ENCODE measurements at regions not wholly inside any gene's neighbourhood (a gene's known extent, or its start where the extent isn't known, plus 50 kb on each side); places are given as distances from the start of the nearest gene placed in this dataset.

DNA sequence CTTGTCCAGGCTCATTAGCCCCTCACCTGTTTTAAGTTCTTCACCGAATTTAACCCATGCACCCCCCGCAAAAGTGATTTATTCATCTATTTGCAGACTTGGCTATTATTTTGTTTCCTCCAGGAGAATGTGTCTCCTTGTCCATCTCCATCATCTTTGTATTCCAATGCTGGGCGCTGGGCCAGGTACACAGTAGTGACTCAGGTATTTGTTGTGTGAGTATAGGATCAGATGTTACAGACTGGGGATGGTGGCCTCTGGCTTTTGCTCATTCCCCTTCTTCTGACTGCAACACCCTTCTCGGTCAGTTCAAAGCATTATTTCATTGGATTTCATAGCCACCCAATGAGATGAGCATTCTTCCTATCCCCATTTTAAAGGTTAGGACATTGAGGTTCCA is 408.2 kb downstream of the MN1 start:
- H3K4me3 ChIP-seq (ENCODE audit: low read depth, low read length), result no peak overlapping the region
- no peak for TF ChIP-seq CTCF (IDR thresholded peaks at IDR 0.05; ENCODE audit: low read depth, low read length, missing control alignments)
- DNase-seq (ENCODE audit: low read depth), result no peak

DNA sequence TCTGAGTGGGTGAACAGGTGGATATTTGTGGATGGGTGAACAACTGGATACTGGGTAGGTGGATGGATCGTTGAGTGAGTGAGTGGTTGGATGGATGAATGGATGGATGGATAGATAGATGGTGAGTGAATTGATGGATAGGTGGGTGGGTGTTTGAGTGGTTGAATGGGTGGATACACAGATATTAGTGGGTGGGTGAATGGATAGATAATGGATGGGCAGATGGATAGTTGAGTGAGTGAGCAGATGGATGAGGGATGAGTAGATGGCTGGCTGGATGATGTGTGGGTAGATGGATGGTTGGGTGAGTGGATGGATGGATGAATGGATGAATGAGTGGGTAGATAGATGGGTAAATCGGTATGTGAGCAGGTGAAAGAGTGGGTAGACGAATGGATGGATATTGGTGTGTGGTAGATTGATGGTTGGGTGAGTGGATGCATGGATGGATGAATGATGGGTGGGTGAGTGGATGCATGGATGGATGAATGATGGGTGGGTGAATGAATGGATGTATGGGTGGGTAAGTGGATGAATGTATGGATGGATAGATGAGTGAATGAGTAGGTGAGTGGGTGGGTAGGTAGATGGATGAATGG is 406.7 kb downstream of the MN1 start:
- DNase-seq (ENCODE audit: low read depth), result no peak
- no peak for TF ChIP-seq CTCF (IDR thresholded peaks at IDR 0.05; ENCODE audit: low read depth, low read length, missing control alignments)
- no peak overlapping the region for H3K4me3 ChIP-seq (ENCODE audit: low read depth, low read length)

DNA sequence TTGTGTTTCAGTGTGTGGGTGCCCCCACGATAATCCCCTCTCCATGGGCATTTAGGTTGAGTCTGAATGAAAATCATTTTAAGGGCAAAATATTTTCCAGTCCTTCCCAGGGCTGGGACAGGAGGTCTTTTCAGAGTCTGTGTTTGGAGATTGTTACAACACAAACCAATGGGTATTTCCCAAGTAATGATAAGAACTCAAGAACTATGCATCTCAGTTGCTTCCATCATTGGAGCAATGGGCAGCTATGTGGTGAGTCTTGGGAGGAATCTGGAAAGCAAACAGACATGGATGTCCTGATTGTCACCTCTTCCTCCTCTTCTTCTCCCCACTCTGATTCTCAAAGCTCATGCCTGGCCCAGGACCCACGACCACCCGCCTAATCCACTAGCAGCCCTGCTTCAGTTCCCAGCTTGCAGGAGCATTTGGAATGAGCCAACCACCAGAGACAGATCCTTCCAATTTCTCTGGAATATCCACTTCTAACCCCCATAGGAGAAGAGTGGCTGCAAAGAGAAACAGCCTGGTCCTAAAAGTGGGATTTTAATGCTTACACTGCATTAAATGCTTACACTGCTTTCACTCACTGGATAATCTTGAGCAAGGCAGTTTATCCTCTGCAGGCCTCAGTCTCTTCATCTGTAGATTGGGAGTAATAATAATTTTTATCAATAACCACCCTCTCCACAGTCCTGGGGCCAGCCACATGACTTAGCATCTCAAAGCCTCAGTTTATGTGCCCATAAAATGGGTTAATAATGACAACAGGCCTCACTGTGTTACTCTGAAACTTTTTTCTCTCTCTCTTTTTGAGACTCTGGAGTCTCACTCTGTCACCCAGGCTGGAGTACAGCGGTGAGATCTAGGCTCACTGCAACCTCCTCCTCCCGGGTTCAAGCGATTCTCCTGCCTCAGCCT is 404.3 kb downstream of the MN1 start:
- no peak for DNase-seq (ENCODE audit: low read depth)
- no peak for TF ChIP-seq CTCF (IDR thresholded peaks at IDR 0.05; ENCODE audit: low read depth, low read length, missing control alignments)
- H3K4me3 ChIP-seq (ENCODE audit: low read depth, low read length), result no peak overlapping the region

DNA sequence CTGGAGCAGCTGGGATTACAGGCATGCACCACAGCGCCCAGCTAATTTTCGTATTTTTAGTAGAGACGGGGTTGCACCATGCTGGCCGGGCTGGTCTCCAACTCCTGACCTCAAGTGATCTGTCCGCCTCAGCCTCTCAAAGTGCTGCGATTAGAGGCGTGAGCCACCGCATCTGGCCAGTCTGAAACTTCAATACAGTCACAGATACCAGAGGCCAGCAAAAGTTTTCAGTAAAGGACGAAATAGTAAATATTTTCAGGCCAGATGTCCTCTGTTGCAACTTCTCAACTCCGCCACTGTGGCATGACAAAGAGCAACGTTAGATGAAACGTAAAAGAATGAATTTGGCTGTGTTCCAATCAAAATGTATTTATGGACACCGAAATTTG is 403.6 kb downstream of the MN1 start:
- no peak for DNase-seq (ENCODE audit: low read depth)
- TF ChIP-seq CTCF (IDR thresholded peaks at IDR 0.05; ENCODE audit: low read depth, low read length, missing control alignments), result no peak
- H3K4me3 ChIP-seq (ENCODE audit: low read depth, low read length), result no peak overlapping the region

DNA sequence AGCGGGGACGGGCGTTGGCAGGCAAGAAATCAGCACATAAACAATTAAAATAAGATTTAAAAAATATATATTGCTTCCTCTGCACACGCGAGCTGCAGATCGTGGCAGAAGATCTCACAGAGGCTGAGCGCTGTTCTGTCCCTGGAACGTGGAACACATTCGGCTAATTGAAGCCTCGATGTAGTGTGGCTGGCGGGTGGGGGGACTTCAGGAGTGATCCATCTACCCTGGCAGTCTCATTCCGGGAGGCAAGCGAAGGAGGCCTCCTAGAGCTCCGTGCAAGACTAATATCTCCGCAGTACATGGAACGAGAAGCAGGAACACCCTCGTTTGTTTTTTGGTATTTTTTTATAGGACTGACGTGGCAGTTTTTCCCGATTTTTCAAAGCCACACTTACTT is 402.4 kb downstream of the MN1 start:
- no peak overlapping the region for H3K4me3 ChIP-seq (ENCODE audit: low read depth, low read length)
- no peak for TF ChIP-seq CTCF (IDR thresholded peaks at IDR 0.05; ENCODE audit: low read depth, low read length, missing control alignments)
- DNase-seq (ENCODE audit: low read depth), result no peak

- H3K4me3 ChIP-seq (ENCODE audit: low read depth, low read length), result no peak overlapping the region
- DNase-seq (ENCODE audit: low read depth), result no peak
- TF ChIP-seq CTCF (IDR thresholded peaks at IDR 0.05; ENCODE audit: low read depth, low read length, missing control alignments), result no peak
Observed at GRCh38 chr22:27400811-27401210, 400.7 kb downstream of the MN1 start.
